HepG2 (cell line): ENCODE measurements at regions not wholly inside any gene's neighbourhood (a gene's known extent, or its start where the extent isn't known, plus 50 kb on each side); places are given as distances from the start of the nearest gene placed in this dataset.

ENCODE experiments used
- ATAC-seq: fragments of 200-7000 bp; cut with Tn5 transposase; 3 replicates; pipeline ENCODE4 v1.9.1; 2020; ENCODE audit warnings: mild to moderate bottlenecking, moderate library complexity
- BruUV-seq: library from RNA; stranded (reverse); fragments of 400-500 nt; replicated peaks from 2 replicates; lab custom pipeline; 2021; lab: Mats Ljungman, UMichigan
- CTCF ChIA-PET: fragments of 300-600 bp; formaldehyde crosslinking; extraction: SDS; loops from one replicate; lab custom pipeline; 2021; ENCODE audit warnings: low total read pairs, inconsistent platforms, low intra/inter-chr PET ratio; lab: Yijun Ruan, JAX
- POLR2A ChIA-PET: fragments of 350-600 bp; sonication (Branson Sonifier 250); formaldehyde crosslinking; loops from one replicate; lab custom pipeline; 2020; ENCODE audit warnings: antibody characterized with exemption, inconsistent platforms; lab: Yijun Ruan, JAX
- DNase-seq: peaks from one replicate; pipeline ENCODE4 v3.0.0-alpha.2; 2015; ENCODE audit warnings: low spot score
- FAIRE-seq: peaks from 3 replicates; lab custom pipeline; 2011; peaks lifted over from hg19 to GRCh38; lab: Jason Lieb, UNC
- H2AFZ ChIP-seq: one replicate; pipeline ENCODE4 v1.6.1; 2011; ENCODE audit warnings: low read length, inconsistent platforms
- H3K27ac ChIP-seq: fragments of 300-600 bp; 3 replicates; pipeline ENCODE4 v1.8.0; 2011; ENCODE audit warnings: mixed run types, mild to moderate bottlenecking, mixed read lengths, low read length, inconsistent platforms; ENCODE audit not compliant: insufficient read depth; ENCODE audit errors: extremely low read length
- H3K27me3 ChIP-seq, 2 experiments: fragments of 200-600 bp in 1 of 2; 2 replicates in 1 of 2; 3 replicates in 1 of 2; pipeline versions ENCODE4 v1.6.0 to v1.8.0; 2011; ENCODE audit warnings: low read length in 2 of 2, mild to moderate bottlenecking in 2 of 2, moderate library complexity in 2 of 2, inconsistent platforms in 1 of 2; ENCODE audit not compliant: insufficient read depth in 2 of 2, control insufficient read depth in 1 of 2
- H3K36me3 ChIP-seq, 2 experiments: fragments of 200-600 bp in 1 of 2; replicated peaks in 1 of 2; 2 replicates in 1 of 2; 3 replicates in 1 of 2; pipeline versions ENCODE4 v1.5.1 to v1.8.0; 2011; ENCODE audit warnings: low read length in 2 of 2, inconsistent platforms in 1 of 2; ENCODE audit not compliant: insufficient read depth in 2 of 2, control insufficient read depth in 1 of 2
- H3K4me1 ChIP-seq: 2 replicates; pipeline ENCODE4 v1.5.1; 2012; ENCODE audit warnings: low read length, inconsistent platforms; ENCODE audit not compliant: insufficient read depth
- H3K4me2 ChIP-seq: 2 replicates; pipeline ENCODE4 v1.6.0; 2011; ENCODE audit warnings: low read depth, low read length, inconsistent platforms
- H3K4me3 ChIP-seq, 3 experiments: fragments of 200-600 bp in 1 of 3; sonication (generic), shearing (Covaris generic) in 1 of 3; replicated peaks in 1 of 3; 2 replicates each; pipeline ENCODE4 v1.5.1; 2011 to 2016; ENCODE audit warnings: low read length in 3 of 3, inconsistent platforms in 2 of 3, low read depth in 2 of 3, mild to moderate bottlenecking in 2 of 3, control low read depth in 1 of 3, mixed read lengths in 1 of 3; ENCODE audit not compliant: insufficient read depth in 1 of 3
- H3K79me2 ChIP-seq: one replicate; pipeline ENCODE4 v1.6.1; 2011; ENCODE audit warnings: low read length, inconsistent platforms; ENCODE audit not compliant: insufficient read depth
- H3K9ac ChIP-seq: 2 replicates; pipeline ENCODE4 v1.6.0; 2011; ENCODE audit warnings: mild to moderate bottlenecking, low read depth, low read length, inconsistent platforms; ENCODE audit not compliant: insufficient read depth
- H3K9me3 ChIP-seq: 2 replicates; pipeline ENCODE4 v1.5.1; 2012; ENCODE audit warnings: mild to moderate bottlenecking, low read length
- H4K20me1 ChIP-seq: 2 replicates; pipeline ENCODE4 v1.6.0; 2011; ENCODE audit warnings: inconsistent platforms, mild to moderate bottlenecking, low read length, moderate library complexity; ENCODE audit not compliant: insufficient read depth
- ARID4A ChIP-seq: sonication (generic); formaldehyde crosslinking; IDR thresholded peaks from 2 replicates; pipeline ENCODE4 v1.5.0; 2020; ENCODE audit warnings: mild to moderate bottlenecking, missing genetic modification reagents, borderline replicate concordance
- IRF1 ChIP-seq: sonication (generic); formaldehyde crosslinking; IDR thresholded peaks from 2 replicates; pipeline ENCODE4 v1.4.0; 2020; ENCODE audit warnings: low read depth, mild to moderate bottlenecking, missing genetic modification reagents
- KDM2A ChIP-seq: sonication (generic); formaldehyde crosslinking; IDR thresholded peaks from 2 replicates; pipeline ENCODE4 v1.4.0; 2020; ENCODE audit warnings: low read depth, missing genetic modification reagents, borderline replicate concordance
- ZBTB21 ChIP-seq: sonication (generic); formaldehyde crosslinking; IDR thresholded peaks from 2 replicates; pipeline ENCODE4 v1.4.0; 2020; ENCODE audit warnings: missing genetic modification reagents
- ZKSCAN8 ChIP-seq: IDR thresholded peaks from 2 replicates; pipeline ENCODE4 v1.6.1; 2016; ENCODE audit warnings: borderline replicate concordance, missing genetic modification reagents, missing compliant biosample characterization
- WGBS: methylation state at CpG from one replicate; pipeline ENCODE4 v1.1.6; 2017; ENCODE audit warnings: low lambda C conversion rate; 5-methylcytosine and 5-hydroxymethylcytosine counted together
- in situ Hi-C: cut with HindIII; loops from 2 replicates; pipeline ENCODE4 v1.10.0; 2017; ENCODE audit warnings: low pct_unique_long_range_greater_than_20kb; ENCODE audit not compliant: extremely low pct_ligation_motif_present
- intact Hi-C: fragments of 100-400 bp; cut with micrococcal nuclease; formaldehyde crosslinking; loops from one replicate; pipeline ENCODE4 v1.10.0; 2022; ENCODE audit not compliant: unreplicated experiment

GRCh38 chr2:11907190-11907589 is 160.8 kb downstream of the LPIN1 start (continued):
- no peak for TF ChIP-seq ARID4A (CRISPR knock-in tag)
- no peak for TF ChIP-seq ZKSCAN8

- no peak for ATAC-seq
- CTCF ChIA-PET = no interaction called here
- 36% methylated on average over 3 of the region's 3 CpGs for WGBS
Observed at GRCh38 chr2:11910971-11911370, 164.5 kb downstream of the LPIN1 start.

More at GRCh38 chr2:11910971-11911370, 164.5 kb downstream of the LPIN1 start:
- Histone ChIP-seq H3K9ac (no peak overlapping the region), H2AFZ (no peak overlapping the region), H3K9me3 (0 out of 2 replicates have a peak, but pooled peaks cover 3% of the 10 kb centered on the region), H3K4me2 (no peak overlapping the region), H3K79me2 (no peaks in the 10 kb centered on the region), H3K4me1 (no peaks in the 10 kb centered on the region), H3K27ac (no peak overlapping the region), H3K36me3 (no peaks in the 10 kb centered on the region), H3K27me3 (no peaks in the 10 kb centered on the region), H3K4me3 (no peak overlapping the region), H4K20me1 (no peaks in the 10 kb centered on the region)
- DNase-seq (no peak), FAIRE-seq (no peak)
- intact Hi-C loops (no loop called here), in situ Hi-C loops (no loop called here)
- BruUV-seq = no TSS peak
- no peak for TF ChIP-seq KDM2A
- no peak for TF ChIP-seq IRF1 (CRISPR knock-in tag)
- TF ChIP-seq ZBTB21 (CRISPR knock-in tag) = no peak
- POLR2A ChIA-PET = no interaction called here
